Fibroblast of lung (primary cell): ENCODE measurements at regions not wholly inside any gene's neighbourhood (a gene's known extent, or its start where the extent isn't known, plus 50 kb on each side); places are given as distances from the start of the nearest gene placed in this dataset.

Experiments used
- EZH2 ChIP-seq: IDR thresholded peaks from 2 replicates; pipeline ENCODE4 v1.5.1; 2012; ENCODE audit warnings: low read length, control low read depth, mild to moderate bottlenecking; ENCODE audit errors: missing control alignments
- TF ChIP-seq, protein P1 (sequence below), 2 donors: IDR thresholded peaks in 1 of 2; conservative IDR thresholded peaks in 1 of 2; 1 replicate in 1 of 2; 2 replicates in 1 of 2; pipeline ENCODE4 v1.5.1; 2011 to 2012; ENCODE audit warnings: low read length in 2 of 2, control low read depth in 1 of 2, inconsistent platforms in 1 of 2, low read depth in 1 of 2, mild to moderate bottlenecking in 1 of 2

DNA sequence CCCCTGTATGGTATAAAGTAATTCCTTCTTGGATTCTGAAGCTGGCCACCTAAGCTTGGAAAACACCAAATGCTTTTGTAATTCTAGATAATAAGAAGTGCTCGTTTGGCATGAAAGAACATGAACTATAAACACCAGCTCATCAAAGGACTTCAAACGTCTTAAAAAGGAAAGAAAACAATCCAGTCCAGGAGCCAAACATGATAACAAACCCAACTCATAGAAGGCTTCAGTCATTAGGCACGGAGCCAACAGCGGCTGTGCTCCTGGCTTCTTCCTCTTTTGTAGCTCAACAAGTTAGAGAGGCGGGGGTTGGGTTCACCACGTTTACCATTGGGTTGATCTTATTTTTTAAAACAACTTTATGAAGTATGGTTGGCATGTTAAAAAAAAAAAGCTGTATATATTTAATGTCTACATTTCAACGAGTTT is 56.4 kb upstream of the ECHDC3 start:
- TF ChIP-seq, protein P1, sequence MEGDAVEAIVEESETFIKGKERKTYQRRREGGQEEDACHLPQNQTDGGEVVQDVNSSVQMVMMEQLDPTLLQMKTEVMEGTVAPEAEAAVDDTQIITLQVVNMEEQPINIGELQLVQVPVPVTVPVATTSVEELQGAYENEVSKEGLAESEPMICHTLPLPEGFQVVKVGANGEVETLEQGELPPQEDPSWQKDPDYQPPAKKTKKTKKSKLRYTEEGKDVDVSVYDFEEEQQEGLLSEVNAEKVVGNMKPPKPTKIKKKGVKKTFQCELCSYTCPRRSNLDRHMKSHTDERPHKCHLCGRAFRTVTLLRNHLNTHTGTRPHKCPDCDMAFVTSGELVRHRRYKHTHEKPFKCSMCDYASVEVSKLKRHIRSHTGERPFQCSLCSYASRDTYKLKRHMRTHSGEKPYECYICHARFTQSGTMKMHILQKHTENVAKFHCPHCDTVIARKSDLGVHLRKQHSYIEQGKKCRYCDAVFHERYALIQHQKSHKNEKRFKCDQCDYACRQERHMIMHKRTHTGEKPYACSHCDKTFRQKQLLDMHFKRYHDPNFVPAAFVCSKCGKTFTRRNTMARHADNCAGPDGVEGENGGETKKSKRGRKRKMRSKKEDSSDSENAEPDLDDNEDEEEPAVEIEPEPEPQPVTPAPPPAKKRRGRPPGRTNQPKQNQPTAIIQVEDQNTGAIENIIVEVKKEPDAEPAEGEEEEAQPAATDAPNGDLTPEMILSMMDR (conservative IDR thresholded peaks at IDR 0.05 in 1 of 2, IDR thresholded peaks at IDR 0.05 in 1 of 2; ENCODE audit: low read depth in 1 of 2, low read length in 2 of 2): no peak
- no peak for TF ChIP-seq EZH2
